ENCODE measurements at regions not wholly inside any gene's neighbourhood (a gene's known extent, or its start where the extent isn't known, plus 50 kb on each side); places are given as distances from the start of the nearest gene placed in this dataset.

- Histone ChIP-seq H3K23me2 (ENCODE audit: low read depth, low read length) (peaks cover 8% of the 10 kb centered on the region; the same call in 1 of the 2 replicates), H3K27me3 (replicated peaks in 1 of 4; ENCODE audit: control insufficient read depth in 3 of 4, extremely low read depth in 1 of 4, insufficient read depth in 3 of 4, low read length in 3 of 4) (no peaks in the 10 kb centered on the region), H2BK15ac (ENCODE audit: low read length) (no peak overlapping the region), H4K91ac (replicated peaks; ENCODE audit: insufficient read length, low read length) (peak overlapping the region; percentile 65), H4K5ac (ENCODE audit: insufficient read length, low read depth, low read length) (no peak overlapping the region), H2BK120ac (replicated peaks; ENCODE audit: low read depth, low read length) (no peak overlapping the region), H3K36me3 (ENCODE audit: control insufficient read depth in 2 of 4, insufficient read depth in 4 of 4, low read length in 3 of 4) (peaks cover 0 to 4% (median 0%) of the 10 kb centered on the region in 4 experiments; a peak in 1 of 8 replicates), H3K4me2 (ENCODE audit: insufficient read depth in 1 of 2, low read depth in 2 of 2, low read length in 2 of 2) (no peak overlapping the region), H4K8ac (ENCODE audit: extremely low read depth, insufficient read depth, low read length) (no peak overlapping the region), H3K9me3 (ENCODE audit: insufficient read depth in 2 of 2, low read depth in 1 of 2, low read length in 1 of 2) (peaks cover 6 to 14% of the 10 kb centered on the region in 2 experiments; a peak in 2 of 4 replicates), H3K79me2 (ENCODE audit: control insufficient read depth in 1 of 2, insufficient read depth in 2 of 2, low read length in 2 of 2) (peaks cover 0 to 3% of the 10 kb centered on the region in 2 experiments; a peak in 1 of 4 replicates), H3K27ac (ENCODE audit: low read depth, low read length) (no peak overlapping the region), H3K23ac (ENCODE audit: insufficient read length) (peak overlapping the region; percentile 52), H3K4me3 (ENCODE audit: extremely low read depth in 1 of 4, insufficient read depth in 2 of 4, low read depth in 3 of 4, low read length in 4 of 4) (no peak overlapping the region), H3K4ac (replicated peaks; ENCODE audit: insufficient read length, low read depth, low read length) (peak overlapping the region; percentile 32), H3K56ac (replicated peaks; ENCODE audit: insufficient read length, low read depth, low read length) (peak overlapping the region; percentile 62), H4K20me1 (replicated peaks in 1 of 2; ENCODE audit: control insufficient read depth in 1 of 2, insufficient read depth in 2 of 2, low read length in 2 of 2) (peaks cover 0 to 11% of the 10 kb centered on the region in 2 experiments), H3K18ac (ENCODE audit: extremely low read depth, low read length) (no peak overlapping the region), H3K14ac (ENCODE audit: insufficient read length) (no peak overlapping the region), H2BK12ac (ENCODE audit: low read depth, low read length) (no peak overlapping the region), H3K4me1 (replicated peaks in 1 of 4; ENCODE audit: control insufficient read depth in 3 of 4, insufficient read depth in 4 of 4, low read length in 3 of 4) (no peaks in the 10 kb centered on the region), H2AFZ (ENCODE audit: low read length) (no peak overlapping the region), H2BK20ac (ENCODE audit: low read length) (no peak overlapping the region), H2AK5ac (ENCODE audit: low read depth, low read length) (peak overlapping the region; percentile 91; the same call in 1 of the 2 replicates), H3K9ac (replicated peaks in 1 of 4; ENCODE audit: extremely low read depth in 1 of 4, low read depth in 3 of 4, low read length in 3 of 4) (no peak overlapping the region), H2BK5ac (ENCODE audit: low read depth, low read length) (no peak overlapping the region), H3K79me1 (ENCODE audit: low read depth, low read length) (no peaks in the 10 kb centered on the region)
- FAIRE-seq (no peak), DNase-seq (ENCODE audit: low read depth in 1 of 2, low spot score in 2 of 2) (no peak)
- 91% methylated on average over 5 of the region's 5 CpGs; no CpG with 5 or more reads in 1 of the 2 experiments for WGBS, 2 experiments (ENCODE audit: extremely low coverage in 1 of 2, insufficient coverage in 1 of 2, insufficient read length in 1 of 2, insufficient replicate concordance in 2 of 2, low coverage in 1 of 2, low lambda C conversion rate in 2 of 2, missing lambda C conversion rate in 1 of 2)
- ChIA-PET CTCF (ENCODE audit: partially characterized antibody) (no interaction called here), POLR2A (ENCODE audit: partially characterized antibody) (no interaction called here)
- TF ChIP-seq JUND (IDR thresholded peaks at IDR 0.05; ENCODE audit: low read length) (no peak), RNF2 (IDR thresholded peaks at IDR 0.05; ENCODE audit: borderline replicate concordance, low read depth, low read length, missing control alignments, poor library complexity, severe bottlenecking) (no peak), HDAC2 (IDR thresholded peaks at IDR 0.05; ENCODE audit: borderline replicate concordance in 1 of 2, low read depth in 2 of 2, low read length in 2 of 2) (no peak), EP300 (IDR thresholded peaks at IDR 0.05; ENCODE audit: borderline replicate concordance in 1 of 2, low read depth in 2 of 2, low read length in 2 of 2) (no peak), E2F6 (IDR thresholded peaks at IDR 0.05) (no peak), RXRA (IDR thresholded peaks at IDR 0.05; ENCODE audit: insufficient read depth, low read depth, low read length) (no peak), ZNF274 (IDR thresholded peaks at IDR 0.05; ENCODE audit: borderline replicate concordance, extremely low read depth, low read length) (no peak), JUN (IDR thresholded peaks at IDR 0.05; ENCODE audit: low read depth, low read length) (no peak), SP1 (IDR thresholded peaks at IDR 0.05; ENCODE audit: low read depth, low read length) (no peak), CBX5 (IDR thresholded peaks at IDR 0.05; ENCODE audit: low read depth, low read length) (no peak), KDM5A (IDR thresholded peaks at IDR 0.05; ENCODE audit: low read length) (no peak), SP2 (IDR thresholded peaks at IDR 0.05; ENCODE audit: low read length) (no peak)
These were observed 239.8 kb downstream of the EIPR1 start for GRCh38 chr2:3137651-3138300.

Data from H1 (cell line).